DND-41 (cell line): ENCODE measurements at regions not wholly inside any gene's neighbourhood (a gene's known extent, or its start where the extent isn't known, plus 50 kb on each side); places are given as distances from the start of the nearest gene placed in this dataset.

Experiments used
- ATAC-seq: fragments of 200-7000 bp; cut with Tn5 transposase; 3 replicates; pipeline ENCODE4 v1.9.1; 2021; ENCODE audit warnings: low read depth; ENCODE audit not compliant: insufficient read depth
- DNase-seq: peaks from one replicate; pipeline ENCODE4 v3.0.0-alpha.2; 2020
- H2AFZ ChIP-seq: 2 replicates; pipeline ENCODE4 v1.6.0; 2012; ENCODE audit warnings: low read depth, low read length
- H3K27ac ChIP-seq: 2 replicates; pipeline ENCODE4 v1.5.1; 2012; ENCODE audit warnings: low read length, inconsistent platforms
- H3K27me3 ChIP-seq: fragments of 200-600 bp; sonication (generic); 2 replicates; pipeline ENCODE4 v1.6.0; 2012; ENCODE audit warnings: low read length, mild to moderate bottlenecking, inconsistent platforms; ENCODE audit not compliant: insufficient read depth, poor library complexity
- H3K36me3 ChIP-seq: 2 replicates; pipeline ENCODE4 v1.5.1; 2012; ENCODE audit warnings: low read length, inconsistent platforms; ENCODE audit not compliant: insufficient read depth
- H3K4me1 ChIP-seq: 2 replicates; pipeline ENCODE4 v1.5.1; 2012; ENCODE audit warnings: mild to moderate bottlenecking, low read length; ENCODE audit not compliant: insufficient read depth
- H3K4me2 ChIP-seq: 2 replicates; pipeline ENCODE4 v1.6.0; 2012; ENCODE audit warnings: mild to moderate bottlenecking, moderate library complexity, low read length, inconsistent platforms; ENCODE audit not compliant: insufficient read depth
- H3K4me3 ChIP-seq, 2 experiments: fragments of 200-600 bp in 1 of 2; shearing (Covaris generic) in 1 of 2; 2 replicates each; pipeline ENCODE4 v1.5.1; 2012 to 2016; ENCODE audit warnings: inconsistent platforms in 2 of 2, low read length in 2 of 2, mild to moderate bottlenecking in 2 of 2, low read depth in 1 of 2, moderate library complexity in 1 of 2
- H3K79me2 ChIP-seq: 2 replicates; pipeline ENCODE4 v1.6.0; 2012; ENCODE audit warnings: low read length, inconsistent platforms; ENCODE audit not compliant: insufficient read depth
- H3K9ac ChIP-seq: 2 replicates; pipeline ENCODE4 v1.6.0; 2012; ENCODE audit warnings: low read depth, mild to moderate bottlenecking, inconsistent platforms, low read length, moderate library complexity
- H3K9me3 ChIP-seq: 2 replicates; pipeline ENCODE4 v1.5.1; 2012; ENCODE audit warnings: low read length, moderate library complexity, mild to moderate bottlenecking, inconsistent platforms; ENCODE audit not compliant: insufficient read depth, severe bottlenecking
- H4K20me1 ChIP-seq: 2 replicates; pipeline ENCODE4 v1.6.0; 2012; ENCODE audit warnings: low read length; ENCODE audit not compliant: insufficient read depth
- CTCF ChIP-seq: IDR thresholded peaks from 2 replicates; pipeline ENCODE4 v1.5.1; 2012; ENCODE audit warnings: borderline replicate concordance, low read length, moderate library complexity, mild to moderate bottlenecking; ENCODE audit not compliant: poor library complexity, severe bottlenecking; ENCODE audit errors: extremely low read depth
- EZH2 ChIP-seq: IDR thresholded peaks from 3 replicates; pipeline ENCODE4 v1.6.1; 2012; ENCODE audit warnings: borderline replicate concordance, low read depth, mild to moderate bottlenecking, moderate library complexity, low read length, inconsistent platforms; ENCODE audit not compliant: severe bottlenecking

- H3K27ac ChIP-seq = no peak overlapping the region
- TF ChIP-seq EZH2 = no peak
- TF ChIP-seq CTCF = no peak
- no peak overlapping the region for H3K4me3 ChIP-seq
- H4K20me1 ChIP-seq = no peaks in the 10 kb centered on the region; the same call in 1 of the 2 replicates
- no peaks in the 10 kb centered on the region for H3K9me3 ChIP-seq
- H3K4me2 ChIP-seq = no peak overlapping the region
- no peaks in the 10 kb centered on the region for H3K36me3 ChIP-seq
- no peak for ATAC-seq
- no peaks in the 10 kb centered on the region for H3K4me1 ChIP-seq
- H2AFZ ChIP-seq = no peak overlapping the region
- H3K79me2 ChIP-seq = no peaks in the 10 kb centered on the region
- no peak for DNase-seq
- H3K27me3 ChIP-seq = peaks cover 32% of the 10 kb centered on the region
- H3K9ac ChIP-seq = no peak overlapping the region
Observed at GRCh38 chr10:78559661-78560340, 509.0 kb upstream of the ZMIZ1 start.

GRCh38 chr10:78560341-78560688 lies 508.5 kb upstream of the ZMIZ1 start:
- no peak overlapping the region for H2AFZ ChIP-seq
- H3K4me2 ChIP-seq = no peak overlapping the region
- H3K4me1 ChIP-seq = no peaks in the 10 kb centered on the region
- H3K4me3 ChIP-seq = no peak overlapping the region
- peaks cover 32% of the 10 kb centered on the region for H3K27me3 ChIP-seq
- H3K9me3 ChIP-seq = no peaks in the 10 kb centered on the region
- no peaks in the 10 kb centered on the region; the same call in 1 of the 2 replicates for H4K20me1 ChIP-seq
- H3K79me2 ChIP-seq = no peaks in the 10 kb centered on the region
- ATAC-seq (no peak), DNase-seq (no peak)
- no peak overlapping the region for H3K9ac ChIP-seq
- H3K36me3 ChIP-seq = no peaks in the 10 kb centered on the region
- H3K27ac ChIP-seq = no peak overlapping the region
- TF ChIP-seq EZH2 (no peak), CTCF (no peak)

- Histone ChIP-seq H3K27me3 (peaks cover 33% of the 10 kb centered on the region), H2AFZ (no peak overlapping the region), H3K79me2 (no peaks in the 10 kb centered on the region), H3K4me1 (no peaks in the 10 kb centered on the region), H3K9ac (no peak overlapping the region), H3K27ac (no peak overlapping the region), H3K4me2 (no peak overlapping the region), H3K9me3 (no peaks in the 10 kb centered on the region), H3K36me3 (no peaks in the 10 kb centered on the region), H4K20me1 (no peaks in the 10 kb centered on the region; the same call in 1 of the 2 replicates), H3K4me3 (no peak overlapping the region)
- ATAC-seq (no peak), DNase-seq (no peak)
- TF ChIP-seq CTCF = no peak
- TF ChIP-seq EZH2 = no peak
Observed at GRCh38 chr10:78563314-78563713, 505.5 kb upstream of the ZMIZ1 start.
